Karpas-422 (cell line): ENCODE measurements at regions not wholly inside any gene's neighbourhood (a gene's known extent, or its start where the extent isn't known, plus 50 kb on each side); places are given as distances from the start of the nearest gene placed in this dataset.

ENCODE experiments used
- DNase-seq: peaks from one replicate; pipeline ENCODE4 v3.0.0-alpha.2; 2015
- H2AFZ ChIP-seq: fragments of 200-600 bp; sonication (generic); 2 replicates; pipeline ENCODE4 v1.6.1; 2014; ENCODE audit warnings: antibody characterized with exemption, low read length, mixed read lengths
- H3K27ac ChIP-seq: fragments of 200-600 bp; sonication (generic); 2 replicates; pipeline ENCODE4 v1.5.1; 2014; ENCODE audit warnings: mild to moderate bottlenecking, low read length, moderate library complexity
- H3K27me3 ChIP-seq: fragments of 200-600 bp; sonication (generic); 2 replicates; pipeline ENCODE4 v1.6.1; 2014; ENCODE audit warnings: low read length, mixed read lengths
- H3K36me3 ChIP-seq: fragments of 200-600 bp; sonication (generic); 2 replicates; pipeline ENCODE4 v1.6.1; 2014; ENCODE audit warnings: low read length, mixed read lengths; ENCODE audit not compliant: insufficient read depth
- H3K4me1 ChIP-seq: fragments of 200-600 bp; sonication (generic); 2 replicates; pipeline ENCODE4 v1.6.1; 2014; ENCODE audit warnings: mild to moderate bottlenecking, low read length, mixed read lengths
- H3K4me2 ChIP-seq: fragments of 200-600 bp; sonication (generic); 2 replicates; pipeline ENCODE4 v1.6.1; 2014; ENCODE audit warnings: low read length, low read depth, mild to moderate bottlenecking; ENCODE audit not compliant: poor library complexity, severe bottlenecking
- H3K4me3 ChIP-seq: fragments of 200-600 bp; sonication (generic); 2 replicates; pipeline ENCODE4 v1.5.1; 2014; ENCODE audit warnings: mild to moderate bottlenecking, antibody characterized with exemption, low read length, mixed read lengths
- H3K79me2 ChIP-seq: fragments of 200-600 bp; sonication (generic); 2 replicates; pipeline ENCODE4 v1.6.1; 2014; ENCODE audit warnings: mild to moderate bottlenecking, low read length, mixed read lengths
- H3K9ac ChIP-seq: fragments of 200-600 bp; sonication (generic); 2 replicates; pipeline ENCODE4 v1.6.0; 2014; ENCODE audit warnings: low read length
- H3K9me2 ChIP-seq: fragments of 200-600 bp; sonication (generic), shearing (Covaris generic); replicated peaks from 2 replicates; pipeline ENCODE4 v1.6.0; 2014; ENCODE audit warnings: mild to moderate bottlenecking, low read length, moderate library complexity; ENCODE audit not compliant: insufficient read depth
- H3K9me3 ChIP-seq: fragments of 300-700, 200-600 bp; sonication (generic); 2 replicates; pipeline ENCODE4 v1.6.1; 2014; ENCODE audit warnings: low read length, mixed read lengths
- H4K20me1 ChIP-seq: fragments of 200-600 bp; sonication (generic); 2 replicates; pipeline ENCODE4 v1.6.1; 2014; ENCODE audit warnings: mild to moderate bottlenecking, antibody characterized with exemption, low read length, low read depth; ENCODE audit not compliant: insufficient read depth

GRCh38 chr17:14016858-14017257, 52.4 kb upstream of the COX10 start:
- no peak overlapping the region for H3K4me2 ChIP-seq
- H3K79me2 ChIP-seq = no peaks in the 10 kb centered on the region
- H3K36me3 ChIP-seq = no peaks in the 10 kb centered on the region
- H3K27me3 ChIP-seq = no peaks in the 10 kb centered on the region
- no peak for DNase-seq
- H3K4me1 ChIP-seq = no peaks in the 10 kb centered on the region
- no peaks in the 10 kb centered on the region for H4K20me1 ChIP-seq
- H3K9me2 ChIP-seq = no peaks in the 10 kb centered on the region
- no peak overlapping the region for H3K9ac ChIP-seq
- no peaks in the 10 kb centered on the region for H3K9me3 ChIP-seq
- H3K27ac ChIP-seq = no peak overlapping the region
- no peak overlapping the region for H2AFZ ChIP-seq
- H3K4me3 ChIP-seq = no peak overlapping the region

DNA sequence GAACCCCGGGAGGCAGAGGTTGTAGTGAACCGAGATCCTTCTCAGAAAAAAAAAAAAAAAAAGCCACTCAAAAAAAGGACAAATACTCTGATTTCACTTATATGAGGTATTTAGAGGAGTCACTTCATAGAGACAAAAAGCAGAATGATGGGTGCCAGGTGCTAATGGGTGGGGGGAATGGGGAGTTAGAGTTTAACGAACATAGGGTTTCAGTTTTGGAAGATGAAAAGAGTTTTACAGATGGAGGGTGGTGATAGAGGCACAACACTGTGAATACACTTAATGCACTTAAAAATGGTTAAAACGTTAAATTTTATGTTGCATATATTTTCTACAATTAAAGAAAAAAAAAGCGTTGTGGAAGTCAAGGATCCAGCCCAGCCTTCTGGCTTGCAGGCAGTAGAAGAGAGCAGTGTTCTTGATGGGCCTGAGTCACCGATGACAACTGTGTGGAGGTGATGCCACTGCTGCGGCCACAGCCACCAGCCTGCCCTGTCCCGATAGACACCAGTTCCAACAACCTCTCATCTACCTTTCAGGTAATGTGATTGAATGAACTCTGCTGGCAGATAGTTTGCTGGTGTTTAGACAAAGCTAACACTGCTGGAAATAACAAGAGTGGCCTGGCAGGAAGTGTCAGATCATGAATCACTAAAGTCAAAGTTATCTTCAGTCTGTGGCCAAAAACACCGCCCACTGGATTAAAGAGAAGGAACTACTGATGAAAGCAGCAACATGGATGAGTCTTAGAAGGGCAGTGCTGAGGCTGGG, 49.9 kb upstream of the COX10 start:
- no peak for DNase-seq
- no peaks in the 10 kb centered on the region for H3K9me3 ChIP-seq
- no peak overlapping the region for H2AFZ ChIP-seq
- no peak overlapping the region for H3K27ac ChIP-seq
- no peak overlapping the region for H3K4me3 ChIP-seq
- H3K36me3 ChIP-seq = no peaks in the 10 kb centered on the region
- no peaks in the 10 kb centered on the region for H3K9me2 ChIP-seq
- no peaks in the 10 kb centered on the region for H3K79me2 ChIP-seq
- no peak overlapping the region for H3K9ac ChIP-seq
- no peak overlapping the region for H3K4me2 ChIP-seq
- H3K4me1 ChIP-seq = no peaks in the 10 kb centered on the region
- H3K27me3 ChIP-seq = no peaks in the 10 kb centered on the region
- H4K20me1 ChIP-seq = no peaks in the 10 kb centered on the region
